IPS DF 19.7 (cell line): ENCODE measurements at regions not wholly inside any gene's neighbourhood (a gene's known extent, or its start where the extent isn't known, plus 50 kb on each side); places are given as distances from the start of the nearest gene placed in this dataset.

Experiments used
- DNase-seq: peaks from one replicate; pipeline ENCODE4 v3.0.0-alpha.2; 2013; ENCODE audit warnings: low read depth, low spot score

DNA sequence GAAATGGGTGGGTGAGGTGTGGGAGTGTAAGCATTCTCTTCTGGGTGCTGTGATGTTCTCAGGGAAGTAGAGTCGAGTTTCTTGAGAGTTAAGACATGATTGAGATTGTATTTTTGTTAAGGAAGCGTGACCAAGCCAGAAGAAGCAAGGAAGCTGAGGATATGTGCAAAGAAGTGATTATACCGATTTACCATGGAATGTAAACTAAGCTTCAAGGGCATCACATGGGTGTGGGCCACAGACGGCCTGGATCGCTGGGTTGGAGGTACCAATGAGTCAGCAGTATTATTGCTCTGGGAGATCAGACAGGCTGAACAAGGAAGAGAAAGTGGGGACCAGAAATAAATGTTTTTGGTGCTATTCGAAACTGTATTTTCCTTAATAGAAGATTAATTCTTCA lies 184.1 kb upstream of the GMDS start:
- DNase-seq: no peak

DNA sequence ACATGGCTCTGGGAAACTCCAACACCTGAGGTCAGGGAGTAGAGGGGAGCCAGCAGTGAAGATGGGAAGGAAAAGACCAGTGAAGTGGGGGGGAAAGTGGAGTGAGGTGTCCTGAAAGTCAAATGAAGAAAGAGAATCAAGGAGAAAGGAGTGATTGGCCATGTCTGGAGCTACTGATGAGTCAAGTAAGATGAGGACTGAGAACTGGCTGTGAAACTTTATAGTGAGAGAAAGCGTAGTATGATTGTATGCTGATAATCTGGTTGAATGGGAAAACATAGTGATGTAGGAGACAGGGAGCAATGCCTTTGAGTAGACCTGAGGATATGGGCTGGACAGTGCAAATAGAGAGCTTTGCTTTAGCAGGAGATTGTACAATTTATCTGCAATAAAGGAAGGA lies 183.6 kb upstream of the GMDS start:
- DNase-seq: no peak

DNA sequence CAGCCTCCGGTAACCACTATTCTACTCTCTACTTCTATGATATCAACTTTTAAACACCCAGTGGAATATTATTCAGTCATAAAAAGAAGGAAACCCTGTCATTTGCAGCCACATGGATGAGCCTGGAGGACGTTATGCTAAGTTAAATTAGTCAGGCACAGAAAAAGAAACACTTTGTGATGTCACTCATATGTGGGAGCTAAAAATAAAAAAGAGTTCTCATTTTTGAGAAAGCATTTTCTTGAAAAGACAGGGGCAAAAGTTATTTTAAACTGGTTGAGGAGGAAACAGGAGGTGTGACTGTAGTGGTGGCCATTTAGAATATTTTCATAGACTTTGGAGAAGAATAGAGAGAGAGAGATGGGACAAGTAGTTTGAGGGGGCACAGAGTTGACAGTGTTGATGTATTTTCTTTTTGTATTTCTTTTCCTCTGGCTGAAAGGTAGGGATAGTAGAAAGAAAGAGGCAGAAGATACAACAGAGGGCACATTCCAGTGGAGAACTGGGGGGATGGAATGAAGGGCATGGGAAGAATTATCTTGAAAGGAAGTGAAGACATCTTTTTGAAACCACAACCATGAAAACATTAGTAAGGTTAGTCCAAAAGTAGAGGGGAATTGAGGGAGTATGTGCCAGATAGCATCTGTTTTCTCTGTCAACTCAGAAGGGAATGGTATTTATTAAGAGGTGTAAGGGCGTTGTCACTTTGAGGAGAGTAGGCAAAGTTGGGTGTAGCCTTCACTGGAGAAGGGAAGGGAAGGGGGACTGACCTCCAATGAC lies 181.3 kb upstream of the GMDS start:
- DNase-seq: no peak

DNA sequence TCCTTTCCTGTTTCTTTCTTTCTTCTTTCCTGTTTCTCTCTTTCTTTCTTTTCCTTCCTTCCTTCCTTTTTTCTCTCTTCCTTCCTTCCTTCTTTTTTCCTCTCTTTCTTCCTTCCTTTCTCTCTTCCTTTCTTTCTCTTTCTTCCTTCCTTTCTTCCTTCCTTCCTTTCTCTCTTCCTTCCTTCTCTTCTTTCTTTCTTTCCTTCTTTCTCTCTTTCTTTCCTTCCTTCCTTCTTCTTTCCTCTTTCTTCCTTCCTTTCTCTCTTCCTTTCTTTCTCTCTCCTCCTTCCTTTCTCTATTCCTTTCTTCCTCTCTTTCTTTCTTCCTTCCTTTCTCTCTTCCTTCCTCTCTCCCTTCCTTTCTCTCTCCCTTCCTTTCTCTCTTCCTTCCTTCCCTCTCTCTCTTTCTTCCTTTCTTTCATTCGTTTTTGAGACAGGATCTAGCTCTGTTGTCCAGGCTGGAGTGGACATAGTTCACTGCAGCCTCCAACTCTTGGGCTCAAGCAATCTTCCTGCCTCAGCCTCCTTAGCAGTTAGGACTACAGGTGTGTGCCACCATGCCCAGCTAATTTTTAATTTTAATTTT lies 170.8 kb upstream of the GMDS start:
- no peak for DNase-seq

DNA sequence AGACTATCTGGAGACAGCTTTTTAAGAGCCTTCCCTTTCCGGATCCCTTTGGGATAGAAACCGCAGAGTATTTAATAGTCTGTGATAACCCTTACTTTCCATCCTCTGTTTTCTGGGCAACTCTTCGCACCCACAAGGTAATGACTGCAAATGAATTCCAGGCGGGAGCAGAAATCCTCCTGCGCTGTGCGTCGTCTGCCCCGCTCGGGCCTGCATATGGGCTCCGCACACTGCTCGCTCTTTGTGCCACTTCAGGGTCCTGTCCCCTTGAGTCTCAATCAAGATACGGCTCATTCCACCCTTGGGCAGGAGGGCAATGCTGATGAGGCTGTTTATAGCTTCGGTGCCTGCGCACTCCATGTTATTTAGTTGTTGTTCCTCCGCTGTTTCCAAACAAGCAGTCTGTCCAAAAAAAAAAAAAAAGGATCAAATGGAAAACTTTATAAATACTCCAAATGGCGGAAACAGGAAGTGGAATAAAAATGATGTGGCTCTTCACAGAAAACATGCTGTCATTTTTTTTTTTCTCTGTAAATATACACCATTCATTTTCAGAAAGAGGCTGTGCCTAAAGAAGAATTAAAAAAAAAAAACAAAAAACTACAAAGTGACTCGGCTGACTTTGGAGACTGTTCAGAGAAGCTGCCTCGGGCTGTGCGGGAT lies 169.6 kb upstream of the GMDS start:
- DNase-seq: no peak

DNA sequence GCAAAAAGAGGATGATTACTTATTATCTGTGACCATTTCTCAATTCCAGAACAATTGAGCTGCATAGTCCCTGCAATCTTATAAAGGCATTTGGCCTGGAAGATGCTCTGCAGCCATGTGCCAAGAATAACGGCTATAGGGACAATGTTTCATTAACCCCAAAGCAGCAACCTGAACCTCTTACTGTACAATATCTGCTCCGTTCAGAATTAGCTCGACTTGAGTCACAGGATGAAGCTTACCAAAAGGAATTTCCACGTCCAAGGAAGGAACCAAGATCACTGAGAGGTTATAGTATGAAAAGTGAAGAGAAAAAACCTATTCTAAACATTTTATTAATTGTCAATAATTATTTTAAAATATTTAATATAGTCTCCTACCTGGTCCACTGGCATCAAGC lies 167.3 kb upstream of the GMDS start:
- DNase-seq: no peak

DNA sequence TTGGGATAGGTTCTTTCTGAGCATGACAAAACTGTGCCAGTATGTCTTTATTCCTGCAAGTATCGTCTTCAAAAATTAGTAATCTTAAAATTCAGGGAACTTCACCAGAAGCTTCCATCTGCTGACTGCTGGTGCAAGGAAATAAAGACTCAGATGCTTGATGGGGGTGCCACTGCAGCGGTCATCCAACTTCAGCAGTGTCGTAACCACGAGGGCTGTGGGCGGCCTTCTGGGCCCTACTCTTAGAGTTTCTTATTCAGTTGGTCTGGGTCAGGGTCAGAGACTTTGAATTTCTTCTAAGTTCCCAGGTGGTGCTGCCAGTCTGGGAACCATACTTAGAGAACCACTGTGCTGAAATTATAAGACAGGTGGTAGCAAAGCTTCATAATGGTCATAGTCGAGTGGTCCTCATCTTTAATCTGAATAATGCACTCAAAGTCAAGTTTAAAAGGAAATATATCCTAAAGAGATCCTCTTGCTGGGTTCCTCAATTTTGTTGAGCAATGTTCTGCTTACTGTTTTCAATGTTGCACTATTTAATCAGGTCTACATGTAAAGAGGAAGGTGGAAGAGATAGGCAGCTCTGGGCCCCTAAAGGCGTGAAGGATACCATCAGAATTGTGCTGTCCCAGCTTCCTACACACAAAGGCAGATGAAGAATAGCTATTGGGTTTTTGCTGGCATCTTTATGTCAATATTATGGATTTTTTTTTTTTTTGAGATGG lies 165.4 kb upstream of the GMDS start:
- DNase-seq: no peak

DNA sequence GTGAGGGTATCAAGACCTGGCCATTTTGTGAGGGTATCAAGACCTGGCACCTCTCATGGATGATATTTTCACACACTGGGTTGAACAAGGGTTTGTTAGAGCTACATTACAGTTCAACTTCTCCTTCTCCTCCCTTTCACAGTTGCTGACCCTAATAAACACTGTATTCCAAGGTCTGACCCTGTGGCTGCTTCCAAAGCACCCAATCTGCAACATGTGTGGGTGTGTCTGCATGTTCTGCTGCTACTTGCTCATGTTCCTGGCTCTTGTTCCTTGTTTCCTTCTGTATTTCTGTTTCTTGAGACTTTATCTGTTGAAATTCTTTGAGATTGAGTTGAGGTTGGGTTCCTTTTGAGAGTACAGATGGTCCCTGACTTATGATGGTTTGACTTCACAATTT lies 162.1 kb upstream of the GMDS start:
- no peak for DNase-seq

DNA sequence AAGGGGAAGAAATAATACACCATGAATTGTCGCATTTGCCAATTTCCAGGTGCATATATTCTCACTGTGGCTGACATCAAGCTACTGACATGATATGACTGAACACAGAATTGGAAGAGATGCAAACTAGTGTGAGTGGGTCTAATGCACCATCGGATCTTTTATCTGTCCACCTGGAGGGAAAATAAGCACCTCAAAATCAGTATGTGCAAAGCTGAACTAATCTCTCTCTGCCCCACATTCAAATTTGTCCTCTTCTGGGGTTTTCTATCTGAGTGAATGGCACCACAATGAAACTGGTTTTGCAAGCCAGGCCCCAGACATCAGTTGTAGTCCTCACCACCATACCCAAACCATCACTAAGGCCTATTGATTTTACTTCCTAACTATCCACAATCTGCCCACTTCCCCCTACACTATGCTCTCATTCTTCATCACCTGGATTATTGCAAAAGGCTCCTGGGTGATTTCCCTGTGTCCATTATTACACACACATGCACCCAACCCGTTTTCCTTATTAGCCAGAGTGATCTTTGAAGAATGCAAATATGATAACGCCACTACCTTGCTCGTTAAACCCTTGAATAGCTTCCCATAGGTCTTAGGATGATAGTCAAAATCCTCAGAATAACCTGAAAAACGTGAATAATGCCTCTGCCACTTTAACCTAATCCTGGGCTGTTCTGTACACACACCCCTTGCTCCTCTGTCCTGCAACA lies 159.0 kb upstream of the GMDS start:
- no peak for DNase-seq

DNA sequence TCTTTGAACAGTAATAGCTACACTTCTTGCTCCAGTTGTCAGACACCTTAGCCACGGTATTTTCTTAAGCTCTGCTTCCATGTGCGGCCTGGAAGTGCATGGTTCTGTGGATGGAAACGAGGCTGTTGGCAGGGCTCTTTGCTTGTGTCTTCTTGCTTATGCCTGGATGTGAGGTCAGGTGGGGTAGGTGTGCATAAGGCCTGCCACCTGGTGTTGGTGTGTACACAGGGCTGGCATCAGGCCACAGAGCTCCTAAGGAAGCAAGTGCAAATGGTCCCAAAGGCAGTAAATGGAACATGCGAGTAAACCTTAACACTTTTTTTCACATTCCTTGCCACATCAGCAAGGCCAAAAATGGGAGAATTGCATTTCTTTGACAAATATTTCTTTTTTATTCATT lies 158.1 kb upstream of the GMDS start:
- no peak for DNase-seq

DNA sequence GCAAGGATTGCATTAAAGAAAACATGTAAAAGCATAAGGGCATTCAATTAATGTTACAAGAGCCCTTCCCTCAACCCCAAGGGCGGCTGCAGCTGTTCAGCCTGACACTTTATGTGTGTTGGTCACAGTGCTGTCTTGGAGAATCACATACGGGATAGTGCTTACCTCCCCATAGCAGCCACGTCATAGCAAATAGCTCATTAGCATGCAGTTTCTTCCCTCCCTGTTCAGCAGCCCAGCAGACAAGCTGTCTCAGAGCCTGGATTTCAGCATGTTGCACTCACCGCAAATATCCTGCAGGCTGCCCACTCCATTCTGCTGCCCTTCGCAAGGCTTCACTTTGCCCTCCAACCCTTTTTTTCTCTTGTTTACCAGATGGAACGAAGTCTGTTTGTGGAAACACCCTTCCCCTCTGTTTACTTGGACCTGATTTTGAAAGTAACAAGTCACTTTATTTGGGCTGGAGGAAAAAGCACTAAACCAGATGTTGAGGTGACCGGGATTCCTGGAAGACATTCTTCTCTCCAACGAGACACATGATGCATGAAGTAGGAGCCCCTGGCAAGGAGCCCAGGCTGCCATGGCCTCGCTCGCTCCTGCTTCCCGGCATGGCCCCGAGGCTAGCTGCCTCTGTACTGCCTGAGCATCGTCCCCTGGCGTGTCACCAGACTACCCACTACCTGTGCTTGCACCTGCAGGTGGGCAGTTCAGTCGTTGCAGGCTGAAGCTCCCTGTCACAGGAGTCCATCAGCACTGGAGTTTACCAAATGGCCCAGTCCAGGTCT lies 151.6 kb upstream of the GMDS start:
- DNase-seq: no peak

DNA sequence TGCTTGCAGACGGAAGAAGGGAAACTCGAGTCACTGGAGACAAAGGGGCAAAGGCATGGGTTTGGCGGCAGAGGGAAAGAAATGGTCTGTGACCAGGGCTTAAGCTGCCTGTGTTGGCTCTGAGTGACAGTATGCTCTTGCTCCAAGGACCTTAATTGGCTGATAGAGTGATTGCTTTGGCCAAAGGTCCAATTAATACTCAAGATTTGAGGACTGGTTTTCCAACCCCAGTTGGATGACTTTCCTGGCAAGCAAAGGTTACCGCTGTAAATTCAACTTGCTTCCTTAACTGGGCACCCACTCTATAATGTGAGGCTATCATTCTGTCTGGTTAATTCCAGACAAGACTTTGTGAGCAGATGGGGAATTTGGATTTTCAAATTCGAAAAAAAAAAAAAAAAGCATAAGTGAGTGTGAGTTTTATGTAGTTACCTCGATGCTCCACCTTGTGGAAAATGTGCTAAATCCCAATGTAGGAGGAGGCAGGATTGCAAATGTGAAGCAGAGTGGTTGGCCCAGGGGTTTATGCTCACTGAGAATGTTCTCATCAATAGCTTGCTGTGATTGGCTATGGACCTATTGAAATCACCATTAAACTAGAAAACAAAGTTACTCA lies 150.7 kb upstream of the GMDS start:
- DNase-seq: no peak

DNA sequence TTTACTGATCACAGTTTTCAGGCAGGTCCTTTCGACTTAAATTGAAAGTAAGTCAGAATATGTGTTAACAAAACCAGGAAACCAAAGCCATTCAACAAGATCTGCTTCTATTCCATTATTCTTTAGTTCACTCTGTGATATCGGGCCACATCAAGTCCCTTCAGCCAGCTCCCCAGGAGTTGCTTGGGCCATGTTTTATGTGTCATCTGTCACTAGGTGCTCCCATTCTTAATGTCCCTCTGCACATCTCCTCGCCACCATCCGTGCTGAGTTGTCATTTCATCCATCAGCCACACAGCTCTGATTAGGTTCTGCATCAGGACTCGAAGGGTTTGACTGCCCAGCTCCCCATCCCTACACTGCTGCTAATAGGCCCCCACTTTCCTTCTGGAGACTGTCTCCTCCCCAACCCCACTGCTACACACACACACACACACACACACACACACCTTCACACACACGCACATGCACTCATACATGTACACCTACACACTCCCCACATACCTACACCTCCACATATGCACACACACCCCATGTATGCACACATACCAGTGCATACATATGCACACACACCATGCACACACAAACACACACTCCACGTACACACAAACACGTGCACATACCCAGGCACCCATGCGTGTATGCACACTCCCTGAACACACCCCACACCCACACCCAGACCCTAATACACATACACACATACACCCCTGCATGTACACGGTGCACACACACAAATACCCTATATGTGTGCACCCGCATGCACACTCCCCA lies 143.3 kb upstream of the GMDS start:
- DNase-seq: no peak

DNA sequence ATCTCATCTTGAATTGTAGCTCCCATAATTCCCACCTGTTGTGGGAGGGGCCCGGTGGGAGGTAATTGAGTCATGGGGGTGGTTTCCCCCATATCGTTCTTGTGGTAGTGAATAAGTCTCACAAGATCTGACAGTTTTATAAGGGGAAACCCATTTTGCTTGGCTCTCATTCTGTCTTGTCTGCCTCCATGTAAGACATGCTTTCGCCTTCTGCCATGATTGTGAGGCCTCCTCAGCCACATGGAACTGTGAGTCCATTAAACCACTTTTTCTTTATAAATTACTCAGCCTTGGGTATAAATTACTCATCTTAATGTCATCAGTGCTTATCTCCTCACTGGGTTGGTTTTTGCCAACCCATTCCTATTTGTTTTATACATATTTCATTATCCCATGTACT lies 142.0 kb upstream of the GMDS start:
- no peak for DNase-seq

DNA sequence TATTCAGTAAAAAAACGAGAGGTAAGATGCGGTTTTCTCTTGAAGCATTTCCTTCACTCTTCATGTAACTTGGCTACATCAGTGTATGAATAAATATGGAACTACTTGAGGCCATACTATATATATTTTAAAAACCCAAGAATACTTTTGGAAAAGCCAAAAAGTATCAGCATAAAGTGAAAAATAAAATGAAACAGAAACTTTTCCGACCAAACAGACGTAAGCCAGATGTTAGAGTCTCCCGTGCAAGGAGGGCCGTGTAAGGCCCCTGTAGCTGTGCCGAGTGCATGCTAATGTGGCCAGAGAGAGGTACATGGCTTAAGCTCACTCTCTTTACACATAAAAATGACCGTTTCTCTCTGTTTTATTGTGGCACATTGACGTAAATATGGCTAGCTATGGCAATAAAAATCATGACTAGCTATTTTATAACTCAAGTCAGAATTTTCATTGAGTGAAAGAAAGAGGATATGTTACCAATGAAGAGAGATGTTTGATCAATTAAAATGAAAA lies 140.1 kb upstream of the GMDS start:
- no peak for DNase-seq

DNA sequence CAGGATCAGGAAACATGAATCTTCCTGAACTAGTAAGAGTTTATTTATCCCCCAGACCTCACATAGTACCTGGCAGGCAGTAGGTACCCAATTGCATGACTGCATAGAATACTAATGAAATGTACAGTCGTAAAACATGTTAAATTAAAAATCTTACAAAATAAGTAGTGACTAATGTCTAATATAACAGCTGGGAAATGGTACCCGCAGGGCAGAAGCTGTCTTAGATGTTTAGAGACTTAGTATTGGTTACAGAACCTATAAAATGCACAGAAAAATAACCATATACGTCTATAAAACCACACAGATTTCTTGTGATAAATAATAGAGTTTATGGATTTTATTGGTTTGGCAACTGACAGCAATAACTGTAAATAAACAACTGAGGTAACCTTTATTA lies 139.1 kb upstream of the GMDS start:
- no peak for DNase-seq

DNA sequence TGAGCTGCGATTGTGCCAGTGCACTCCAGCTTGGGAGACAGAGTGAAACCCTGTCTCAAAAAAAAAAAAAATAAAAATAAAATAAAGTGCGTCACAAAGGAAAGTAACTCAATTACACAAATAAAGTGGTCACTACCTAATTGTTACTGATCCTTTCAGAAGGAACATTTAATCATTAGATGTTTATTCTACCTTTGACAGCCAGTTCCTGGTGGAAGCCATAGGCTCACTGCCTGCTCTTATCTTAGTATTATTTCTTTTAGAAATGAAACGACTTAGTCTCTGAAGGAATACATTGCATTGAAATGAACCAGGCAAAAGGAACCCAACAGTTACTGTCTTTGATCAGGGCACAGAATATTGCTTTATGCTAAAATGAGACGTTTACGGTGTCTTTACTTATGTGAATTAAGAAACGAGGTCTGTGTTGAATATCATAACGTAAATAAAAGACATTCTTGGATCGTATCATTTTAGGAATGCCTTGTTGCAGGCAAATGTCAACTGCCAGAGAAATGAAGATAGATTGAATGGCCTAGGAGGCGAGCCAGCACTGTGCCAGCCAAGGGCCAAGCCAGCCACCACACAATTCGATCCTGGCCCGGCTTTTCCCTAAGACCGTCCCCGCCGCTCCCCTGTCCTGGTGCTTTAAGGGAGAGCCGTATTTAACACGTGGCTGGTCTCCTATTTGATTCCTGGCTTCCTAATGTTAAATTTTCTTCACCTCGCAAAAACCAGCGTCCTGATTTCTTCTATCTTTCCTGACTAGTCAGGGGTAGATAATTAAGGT lies 136.7 kb upstream of the GMDS start:
- no peak for DNase-seq

DNA sequence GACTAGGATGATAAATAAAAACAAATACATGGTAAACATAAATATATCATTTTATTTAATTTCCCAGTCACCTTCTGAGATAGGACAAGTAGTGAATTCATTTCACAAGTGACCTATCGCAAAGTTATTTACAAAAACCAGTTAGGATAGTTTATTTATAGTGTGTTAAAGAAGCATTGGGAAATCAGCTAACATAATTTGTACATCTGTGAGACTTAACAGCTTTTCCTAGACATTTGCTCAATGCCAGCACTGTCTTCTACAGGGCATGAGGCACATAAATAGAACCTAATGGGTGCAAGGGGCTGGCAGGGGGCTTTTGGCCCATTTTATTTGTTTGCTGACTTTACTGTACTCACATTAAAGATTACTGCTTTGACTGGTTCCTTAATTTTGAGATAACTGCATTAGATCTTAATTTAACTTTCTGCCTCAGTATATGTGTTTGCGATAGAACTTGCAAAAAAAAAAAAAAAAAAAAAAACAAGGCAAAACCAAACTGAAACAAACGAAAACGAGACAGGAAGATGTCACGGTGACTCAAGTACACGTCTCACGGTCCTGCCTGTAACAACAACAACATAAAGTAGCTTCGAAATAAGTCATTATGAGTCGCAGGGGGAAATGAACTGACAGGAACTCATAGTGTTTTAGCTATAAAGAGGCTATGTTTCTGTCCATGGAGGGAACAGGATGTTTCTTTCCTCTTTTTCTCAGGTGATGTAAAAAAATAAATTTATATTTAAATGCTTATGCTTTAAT lies 133.7 kb upstream of the GMDS start:
- DNase-seq: no peak
